ENCODE measurements at regions not wholly inside any gene's neighbourhood (a gene's known extent, or its start where the extent isn't known, plus 50 kb on each side); places are given as distances from the start of the nearest gene placed in this dataset.

GRCh38 chr13:65149687-65150086 is 2080.4 kb downstream of the PCDH9 start:
- ATAC-seq (no peak), DNase-seq (no peak)
- Histone ChIP-seq H3K4me1 (ENCODE audit: low read depth) (no peaks in the 10 kb centered on the region), H3K36me3 (ENCODE audit: low read depth) (no peaks in the 10 kb centered on the region), H3K9me3 (peaks cover 38% of the 10 kb centered on the region), H3K4me3 (no peak overlapping the region)
- TF ChIP-seq CTCF (IDR thresholded peaks at IDR 0.05) = no peak
- intact Hi-C loops (cut with DNase I, micrococcal nuclease) = no loop called here

GRCh38 chr13:65143920-65144319 is 2086.2 kb downstream of the PCDH9 start:
- no peak for ATAC-seq
- peaks cover 19% of the 10 kb centered on the region for H3K9me3 ChIP-seq
- DNase-seq = no peak
- TF ChIP-seq CTCF (IDR thresholded peaks at IDR 0.05) = no peak
- H3K4me3 ChIP-seq = no peak overlapping the region
- H3K36me3 ChIP-seq (ENCODE audit: low read depth) = no peaks in the 10 kb centered on the region
- no peaks in the 10 kb centered on the region for H3K4me1 ChIP-seq (ENCODE audit: low read depth)
- intact Hi-C loops (cut with DNase I, micrococcal nuclease) = no loop called here

- no peak for TF ChIP-seq CTCF (IDR thresholded peaks at IDR 0.05)
- no peak for ATAC-seq
Measured at GRCh38 chr13:65133094-65133493, 2097.0 kb downstream of the PCDH9 start.

GRCh38 chr13:65125236-65125635 is 2104.9 kb downstream of the PCDH9 start:
- no peak overlapping the region for H3K4me3 ChIP-seq
- H3K4me1 ChIP-seq (ENCODE audit: low read depth) = no peaks in the 10 kb centered on the region
- no peaks in the 10 kb centered on the region for H3K36me3 ChIP-seq (ENCODE audit: low read depth)
- peaks cover 19% of the 10 kb centered on the region for H3K9me3 ChIP-seq
- DNase-seq = no peak
- no peak for TF ChIP-seq CTCF (IDR thresholded peaks at IDR 0.05)
- intact Hi-C loops (cut with DNase I, micrococcal nuclease) = no loop called here
- ATAC-seq = no peak

More at GRCh38 chr13:65133094-65133493, 2097.0 kb downstream of the PCDH9 start:
- Histone ChIP-seq H3K36me3 (ENCODE audit: low read depth) (no peaks in the 10 kb centered on the region), H3K9me3 (peaks cover 40% of the 10 kb centered on the region), H3K4me3 (no peak overlapping the region), H3K4me1 (ENCODE audit: low read depth) (no peaks in the 10 kb centered on the region)
- no peak for DNase-seq
- intact Hi-C loops (cut with DNase I, micrococcal nuclease) = no loop called here

- intact Hi-C loops (cut with DNase I, micrococcal nuclease) = no loop called here
- Histone ChIP-seq H3K9me3 (peaks cover 36% of the 10 kb centered on the region), H3K36me3 (ENCODE audit: low read depth) (no peaks in the 10 kb centered on the region), H3K4me3 (no peak overlapping the region), H3K4me1 (ENCODE audit: low read depth) (no peaks in the 10 kb centered on the region)
- no peak for TF ChIP-seq CTCF (IDR thresholded peaks at IDR 0.05)
- ATAC-seq (no peak), DNase-seq (no peak)
Measured at GRCh38 chr13:65112531-65112941, 2117.6 kb downstream of the PCDH9 start.

GRCh38 chr13:65112123-65112522 is 2118.0 kb downstream of the PCDH9 start:
- Histone ChIP-seq H3K9me3 (peaks cover 36% of the 10 kb centered on the region), H3K36me3 (ENCODE audit: low read depth) (no peaks in the 10 kb centered on the region), H3K4me3 (no peak overlapping the region), H3K4me1 (ENCODE audit: low read depth) (no peaks in the 10 kb centered on the region)
- intact Hi-C loops (cut with DNase I, micrococcal nuclease) = no loop called here
- DNase-seq (no peak), ATAC-seq (no peak)
- TF ChIP-seq CTCF (IDR thresholded peaks at IDR 0.05) = no peak

Measured in mucosa of descending colon (tissue), 3 donors.